H1 (cell line): ENCODE measurements at regions not wholly inside any gene's neighbourhood (a gene's known extent, or its start where the extent isn't known, plus 50 kb on each side); places are given as distances from the start of the nearest gene placed in this dataset.

Source experiments
- RXRA ChIP-seq: IDR thresholded peaks from 2 replicates; pipeline ENCODE4 v1.6.1; 2011; ENCODE audit warnings: low read depth, mild to moderate bottlenecking, low read length, moderate library complexity; ENCODE audit not compliant: insufficient read depth

- no peak for TF ChIP-seq RXRA
Measured at GRCh38 chr1:29444081-29444715, 207.9 kb downstream of the PTPRU start (continued).
